Neutrophil (primary cell): ENCODE measurements at regions not wholly inside any gene's neighbourhood (a gene's known extent, or its start where the extent isn't known, plus 50 kb on each side); places are given as distances from the start of the nearest gene placed in this dataset.

ENCODE experiments used
- H3K27ac ChIP-seq: fragments of 200-600 bp; sonication (generic); 2 replicates; pipeline ENCODE4 v1.5.1; 2016; ENCODE audit warnings: mild to moderate bottlenecking, moderate library complexity
- H3K27me3 ChIP-seq: fragments of 200-600 bp; sonication (generic); 2 replicates; pipeline ENCODE4 v1.6.0; 2016; ENCODE audit warnings: mild to moderate bottlenecking
- H3K36me3 ChIP-seq: fragments of 200-600 bp; sonication (generic); 2 replicates; pipeline ENCODE4 v1.5.1; 2017
- H3K4me1 ChIP-seq, 2 experiments: fragments of 200-600 bp in 1 of 2; sonication (generic) in 1 of 2; 1 replicate in 1 of 2; 2 replicates in 1 of 2; pipeline versions ENCODE4 v1.5.1 to v1.6.1; 2013 to 2016; ENCODE audit warnings: low read depth in 1 of 2, low read length in 1 of 2, mild to moderate bottlenecking in 1 of 2, moderate library complexity in 1 of 2; ENCODE audit not compliant: control insufficient read depth in 1 of 2, insufficient read depth in 1 of 2
- H3K4me3 ChIP-seq, 2 experiments: fragments of 200-600 bp in 1 of 2; sonication (generic) in 1 of 2; 1 replicate in 1 of 2; 2 replicates in 1 of 2; pipeline ENCODE4 v1.5.1; 2013 to 2016; ENCODE audit warnings: low read depth in 1 of 2, low read length in 1 of 2, mild to moderate bottlenecking in 1 of 2, moderate library complexity in 1 of 2
- H3K9me3 ChIP-seq: fragments of 200-600 bp; sonication (generic); 2 replicates; pipeline ENCODE4 v1.5.1; 2016
- CTCF ChIP-seq: fragments of 200-600 bp; sonication (generic); IDR thresholded peaks from 2 replicates; pipeline ENCODE4 v1.5.1; 2016; ENCODE audit warnings: antibody characterized with exemption

GRCh38 chr5:103411711-103412110, 150.9 kb downstream of the NUDT12 start:
- Histone ChIP-seq H3K27ac (no peak overlapping the region), H3K9me3 (no peaks in the 10 kb centered on the region), H3K36me3 (no peaks in the 10 kb centered on the region), H3K4me1 (peaks cover 22 to 28% of the 10 kb centered on the region in 2 experiments), H3K4me3 (no peak overlapping the region), H3K27me3 (no peaks in the 10 kb centered on the region)
- no peak for TF ChIP-seq CTCF

- TF ChIP-seq CTCF: no peak
- Histone ChIP-seq H3K4me3 (no peak overlapping the region), H3K27ac (no peak overlapping the region), H3K4me1 (peaks cover 22 to 28% of the 10 kb centered on the region in 2 experiments), H3K9me3 (no peaks in the 10 kb centered on the region), H3K27me3 (no peaks in the 10 kb centered on the region), H3K36me3 (no peaks in the 10 kb centered on the region)
Measured at GRCh38 chr5:103410172-103410571, 151.6 kb downstream of the MACIR start.

GRCh38 chr5:103409013-103409670, 150.6 kb downstream of the MACIR start:
- no peaks in the 10 kb centered on the region for H3K9me3 ChIP-seq
- no peaks in the 10 kb centered on the region for H3K36me3 ChIP-seq
- no peak overlapping the region for H3K27ac ChIP-seq
- H3K4me3 ChIP-seq: no peak overlapping the region
- H3K27me3 ChIP-seq: no peaks in the 10 kb centered on the region
- H3K4me1 ChIP-seq: peaks cover 22 to 28% of the 10 kb centered on the region in 2 experiments
- TF ChIP-seq CTCF: no peak

- peaks cover 22 to 28% of the 10 kb centered on the region in 2 experiments for H3K4me1 ChIP-seq
- H3K27ac ChIP-seq: no peak overlapping the region
- no peaks in the 10 kb centered on the region for H3K27me3 ChIP-seq
- no peaks in the 10 kb centered on the region for H3K9me3 ChIP-seq
- H3K36me3 ChIP-seq: no peaks in the 10 kb centered on the region
- TF ChIP-seq CTCF: no peak
- H3K4me3 ChIP-seq: no peak overlapping the region
Measured at GRCh38 chr5:103408408-103408807, 149.8 kb downstream of the MACIR start.

GRCh38 chr5:103407402-103407801, 148.8 kb downstream of the MACIR start:
- Histone ChIP-seq H3K27ac (no peak overlapping the region), H3K4me1 (peaks cover 22 to 28% of the 10 kb centered on the region in 2 experiments)
- TF ChIP-seq CTCF: no peak

More at GRCh38 chr5:103407402-103407801, 148.8 kb downstream of the MACIR start:
- Histone ChIP-seq H3K27me3 (no peaks in the 10 kb centered on the region), H3K9me3 (no peaks in the 10 kb centered on the region), H3K36me3 (no peaks in the 10 kb centered on the region), H3K4me3 (no peak overlapping the region)
